ENCODE measurements at regions not wholly inside any gene's neighbourhood (a gene's known extent, or its start where the extent isn't known, plus 50 kb on each side); places are given as distances from the start of the nearest gene placed in this dataset.

- Histone ChIP-seq H3K9me3 (ENCODE audit: control insufficient read depth in 1 of 2, insufficient read depth in 1 of 2, low read depth in 1 of 2, low read length in 2 of 2) (no peaks in the 10 kb centered on the region), H4K20me1 (ENCODE audit: insufficient read depth) (no peaks in the 10 kb centered on the region), H3K27me3 (ENCODE audit: insufficient read depth, low read length) (no peaks in the 10 kb centered on the region), H3K4me2 (ENCODE audit: low read length) (no peak overlapping the region), H3K4me1 (ENCODE audit: control insufficient read depth in 1 of 2, insufficient read depth in 2 of 2, low read length in 2 of 2) (peaks cover 14 to 24% of the 10 kb centered on the region in 2 experiments), H3K4me3 (replicated peaks in 1 of 2; ENCODE audit: low read depth in 1 of 2, low read length in 2 of 2) (no peak overlapping the region), H2AFZ (ENCODE audit: low read depth, low read length, poor library complexity, severe bottlenecking) (no peak overlapping the region), H3K79me2 (ENCODE audit: insufficient read depth, low read length) (no peaks in the 10 kb centered on the region), H3K27ac (ENCODE audit: low read depth, low read length) (no peak overlapping the region), H3K9me2 (ENCODE audit: insufficient read depth) (no peaks in the 10 kb centered on the region), H3K36me3 (ENCODE audit: control insufficient read depth in 1 of 2, insufficient read depth in 2 of 2, low read length in 2 of 2) (no peaks in the 10 kb centered on the region), H3K9ac (ENCODE audit: low read length) (no peak overlapping the region)
- ChIA-PET POLR2A (no interaction called here), RAD21 (ENCODE audit: low non-redundant PET in 1 of 2, low total read pairs in 2 of 2, uncharacterized antibody in 2 of 2, unreplicated experiment in 2 of 2) (no interaction called here), CTCF (no interaction called here)
- ATAC-seq, result no peak
- TF ChIP-seq, protein P1, sequence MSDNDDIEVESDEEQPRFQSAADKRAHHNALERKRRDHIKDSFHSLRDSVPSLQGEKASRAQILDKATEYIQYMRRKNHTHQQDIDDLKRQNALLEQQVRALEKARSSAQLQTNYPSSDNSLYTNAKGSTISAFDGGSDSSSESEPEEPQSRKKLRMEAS (IDR thresholded peaks at IDR 0.05), result no peak
- TF ChIP-seq FOSL1 (IDR thresholded peaks at IDR 0.05; ENCODE audit: low read depth) (no peak), ATF3 (IDR thresholded peaks at IDR 0.05) (no peak), EZH2 (IDR thresholded peaks at IDR 0.05) (no peak), YY1 (IDR thresholded peaks at IDR 0.05; ENCODE audit: extremely low read depth, insufficient replicate concordance, low read depth, low read length) (no peak), JUND (IDR thresholded peaks at IDR 0.05) (no peak), TCF7L2 (IDR thresholded peaks at IDR 0.05; ENCODE audit: borderline replicate concordance, extremely low read depth, insufficient read depth, insufficient read length) (no peak), SP1 (IDR thresholded peaks at IDR 0.05; ENCODE audit: low read depth) (no peak), POLR2A (IDR thresholded peaks at IDR 0.05; ENCODE audit: borderline replicate concordance, extremely low read depth, insufficient read depth, insufficient read length) (no peak), ZBTB33 (IDR thresholded peaks at IDR 0.05; ENCODE audit: extremely low read depth, insufficient replicate concordance, low read length) (no peak), ELF1 (IDR thresholded peaks at IDR 0.05; ENCODE audit: borderline replicate concordance, low read depth) (no peak), ZFX (IDR thresholded peaks at IDR 0.05) (no peak), ZNF274 (IDR thresholded peaks at IDR 0.05; ENCODE audit: low read depth, low read length) (no peak), RAD21 (IDR thresholded peaks at IDR 0.05; ENCODE audit: low read depth) (no peak)
- TF ChIP-seq, protein P2, sequence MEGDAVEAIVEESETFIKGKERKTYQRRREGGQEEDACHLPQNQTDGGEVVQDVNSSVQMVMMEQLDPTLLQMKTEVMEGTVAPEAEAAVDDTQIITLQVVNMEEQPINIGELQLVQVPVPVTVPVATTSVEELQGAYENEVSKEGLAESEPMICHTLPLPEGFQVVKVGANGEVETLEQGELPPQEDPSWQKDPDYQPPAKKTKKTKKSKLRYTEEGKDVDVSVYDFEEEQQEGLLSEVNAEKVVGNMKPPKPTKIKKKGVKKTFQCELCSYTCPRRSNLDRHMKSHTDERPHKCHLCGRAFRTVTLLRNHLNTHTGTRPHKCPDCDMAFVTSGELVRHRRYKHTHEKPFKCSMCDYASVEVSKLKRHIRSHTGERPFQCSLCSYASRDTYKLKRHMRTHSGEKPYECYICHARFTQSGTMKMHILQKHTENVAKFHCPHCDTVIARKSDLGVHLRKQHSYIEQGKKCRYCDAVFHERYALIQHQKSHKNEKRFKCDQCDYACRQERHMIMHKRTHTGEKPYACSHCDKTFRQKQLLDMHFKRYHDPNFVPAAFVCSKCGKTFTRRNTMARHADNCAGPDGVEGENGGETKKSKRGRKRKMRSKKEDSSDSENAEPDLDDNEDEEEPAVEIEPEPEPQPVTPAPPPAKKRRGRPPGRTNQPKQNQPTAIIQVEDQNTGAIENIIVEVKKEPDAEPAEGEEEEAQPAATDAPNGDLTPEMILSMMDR (IDR thresholded peaks at IDR 0.05 in 2 of 3, conservative IDR thresholded peaks at IDR 0.05 in 1 of 3; ENCODE audit: borderline replicate concordance in 1 of 3, insufficient read depth in 1 of 3, low read depth in 2 of 3, low read length in 2 of 3), result no peak
- intact Hi-C loops (cut with micrococcal nuclease), result no loop called here
- BruUV-seq (replicated peaks), result no TSS peak
- DNase-seq (ENCODE audit: low read depth, low spot score), result no peak
Measured at GRCh38 chr11:70552167-70553150, 154.1 kb downstream of the CTTN start.
